ENCODE measurements at regions not wholly inside any gene's neighbourhood (a gene's known extent, or its start where the extent isn't known, plus 50 kb on each side); places are given as distances from the start of the nearest gene placed in this dataset.
"Not testable (repeated sequence)": the region's sequence is repeated elsewhere in the genome, so short reads cannot be mapped to it uniquely, and the experiment has no call there.

GRCh38 chr2:105525201-105525600 is 126.3 kb upstream of the FHL2 start:
- DNase-seq = no peak

- no peak for DNase-seq
These were observed 123.8 kb upstream of the FHL2 start for GRCh38 chr2:105522645-105523044.

GRCh38 chr2:105521616-105522015 is 122.8 kb upstream of the FHL2 start:
- DNase-seq = no peak

- peak in 1 of 2 experiments; percentile 18 for DNase-seq
These were observed 122.3 kb upstream of the FHL2 start for GRCh38 chr2:105521176-105521575.

GRCh38 chr2:105519516-105519915 is 120.7 kb upstream of the FHL2 start:
- no peak for DNase-seq

GRCh38 chr2:105518897-105519296 is 120.0 kb upstream of the FHL2 start:
- DNase-seq = peak; percentile 25 to 41

- DNase-seq = no peak
These were observed 119.2 kb upstream of the FHL2 start for GRCh38 chr2:105517814-105518705.

- DNase-seq = peak in 1 of 2 experiments; percentile 43
These were observed 116.9 kb upstream of the FHL2 start for GRCh38 chr2:105515581-105516415.

- no peak for DNase-seq
These were observed 115.7 kb upstream of the FHL2 start for GRCh38 chr2:105514576-105514975.

GRCh38 chr2:105510761-105511528 is 112.1 kb upstream of the FHL2 start:
- DNase-seq = no peak

- no peak for DNase-seq
These were observed 110.6 kb upstream of the FHL2 start for GRCh38 chr2:105509269-105510086.

GRCh38 chr2:105506860-105507259 is 108.0 kb upstream of the FHL2 start:
- DNase-seq = not testable (repeated sequence)

GRCh38 chr2:105504459-105504858 is 105.6 kb upstream of the FHL2 start:
- no peak for DNase-seq

- no peak for DNase-seq
These were observed 103.9 kb upstream of the FHL2 start for GRCh38 chr2:105502625-105503334.

GRCh38 chr2:105498281-105498846 is 99.5 kb upstream of the FHL2 start:
- no peak for DNase-seq

- no peak for DNase-seq
These were observed 98.2 kb upstream of the FHL2 start for GRCh38 chr2:105497094-105497493.

GRCh38 chr2:105496271-105496670 is 97.4 kb upstream of the FHL2 start:
- no peak for DNase-seq

- DNase-seq = no peak
These were observed 96.0 kb upstream of the FHL2 start for GRCh38 chr2:105494683-105495425.

- DNase-seq = no peak
These were observed 92.1 kb upstream of the FHL2 start for GRCh38 chr2:105490956-105491355.

- DNase-seq = peak in 1 of 2 experiments; percentile 17
These were observed 91.4 kb upstream of the FHL2 start for GRCh38 chr2:105490204-105490603.
